ENCODE measurements at regions not wholly inside any gene's neighbourhood (a gene's known extent, or its start where the extent isn't known, plus 50 kb on each side); places are given as distances from the start of the nearest gene placed in this dataset.
"Not testable (repeated sequence)": the region's sequence is repeated elsewhere in the genome, so short reads cannot be mapped to it uniquely, and the experiment has no call there.

DNA sequence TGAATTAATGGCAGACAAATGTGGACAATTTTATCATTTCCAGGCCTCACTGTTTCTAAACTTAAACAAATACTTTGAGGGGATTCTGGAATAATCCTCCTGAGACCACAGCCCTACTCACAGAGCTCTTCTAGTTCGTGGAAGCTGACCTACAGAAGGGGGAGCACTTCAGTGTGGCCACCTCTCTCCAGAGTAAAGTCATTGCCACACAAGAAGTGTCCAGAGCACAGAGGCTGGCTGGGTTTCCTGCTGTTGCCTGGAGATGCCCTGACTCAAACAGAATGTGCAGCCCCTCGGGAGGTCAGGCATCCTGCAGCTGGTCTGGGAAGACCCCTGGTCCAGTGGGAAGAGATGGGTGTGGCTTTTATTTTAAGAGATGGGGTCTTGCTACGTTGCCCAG, 110.9 kb downstream of the QRSL1 start:
- DNase-seq, result no peak

DNA sequence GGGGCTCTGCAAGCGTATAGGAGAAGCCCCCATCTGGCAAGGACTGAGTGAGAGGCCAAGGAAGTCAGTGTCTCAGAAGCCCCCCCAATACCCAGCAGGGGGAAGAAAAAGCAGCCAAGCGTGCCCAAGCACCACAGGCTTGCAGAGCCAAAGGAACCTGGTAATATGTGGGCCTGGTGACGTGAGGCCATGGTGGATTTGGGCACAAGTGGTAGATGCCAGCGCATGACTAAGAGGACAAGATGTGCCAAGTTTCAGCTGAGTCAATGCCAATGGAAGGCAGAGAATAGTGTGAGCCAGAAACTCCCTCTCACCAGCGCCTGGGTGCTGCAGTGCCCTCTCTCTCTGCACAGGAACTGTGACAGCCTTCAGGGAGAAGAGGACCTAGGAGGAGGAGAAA, 110.0 kb downstream of the QRSL1 start:
- no peak for DNase-seq

DNA sequence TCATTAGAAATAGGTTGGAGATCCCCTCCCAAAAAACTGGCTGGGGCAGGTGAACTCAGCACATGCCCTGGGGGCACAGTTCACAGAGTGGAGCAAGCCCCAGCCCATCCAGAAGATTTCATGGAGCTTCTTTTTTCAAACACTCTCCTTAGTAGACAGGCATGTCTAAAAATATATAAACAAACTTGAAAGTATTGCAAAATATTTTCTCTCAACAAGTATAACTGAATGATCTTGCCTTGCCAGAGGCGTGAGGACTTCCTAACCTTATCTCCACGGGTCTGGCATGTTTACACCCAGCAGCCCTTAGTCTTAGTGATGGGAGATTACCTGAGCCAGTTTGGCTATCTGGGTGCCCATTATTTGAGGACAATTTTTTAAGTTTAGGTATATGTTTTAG, 107.1 kb downstream of the QRSL1 start:
- DNase-seq, result no peak

DNA sequence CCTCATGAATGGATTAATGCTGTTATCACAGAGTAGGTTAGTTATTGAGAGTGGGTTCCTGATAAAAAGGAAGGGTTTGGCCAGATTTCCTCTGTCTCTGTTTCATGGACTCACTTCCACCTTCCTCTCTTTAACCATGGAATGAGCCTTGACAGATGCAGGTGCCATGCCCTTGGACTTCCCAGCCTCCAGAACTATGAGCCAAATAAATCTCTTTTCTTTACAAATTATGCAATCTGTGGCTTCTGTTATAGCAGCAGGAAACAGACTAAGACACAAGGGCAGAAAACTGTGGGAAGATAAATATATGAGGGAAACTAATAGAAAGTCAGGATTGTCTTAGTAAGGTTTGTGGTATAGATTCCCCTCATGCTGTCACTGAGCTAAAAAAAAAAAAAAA, 106.5 kb downstream of the QRSL1 start:
- DNase-seq, result no peak

DNA sequence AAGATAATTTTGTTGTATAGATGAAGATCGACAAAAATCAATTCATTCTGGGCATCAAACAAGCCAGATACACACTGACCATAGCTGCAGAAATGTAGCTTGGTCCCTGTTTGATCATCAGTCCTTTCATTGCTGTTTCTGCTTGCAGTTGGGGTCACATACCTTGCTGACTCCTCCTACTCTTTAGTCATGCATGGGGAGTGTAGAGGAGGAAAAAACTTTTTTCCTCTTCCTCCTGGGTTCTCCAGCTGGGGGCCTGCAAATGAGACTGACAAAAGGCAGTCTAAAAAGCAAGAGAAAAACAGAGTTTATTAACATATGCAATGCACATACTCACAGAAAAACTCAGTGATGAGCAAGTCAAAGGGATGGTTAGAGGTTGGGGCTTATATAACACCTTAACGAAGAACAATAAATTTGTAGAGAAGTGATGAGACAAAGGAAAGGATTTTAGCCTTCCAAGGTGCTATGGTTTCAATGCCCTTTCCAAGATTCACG, 105.8 kb downstream of the QRSL1 start:
- DNase-seq, result no peak

GRCh38 chr6:106733386-106733785, 104.0 kb downstream of the QRSL1 start:
- DNase-seq, result no peak

GRCh38 chr6:106732376-106732940, 103.1 kb downstream of the QRSL1 start:
- no peak for DNase-seq

- no peak for DNase-seq
Measured at GRCh38 chr6:106731843-106732160, 102.4 kb downstream of the QRSL1 start.

DNA sequence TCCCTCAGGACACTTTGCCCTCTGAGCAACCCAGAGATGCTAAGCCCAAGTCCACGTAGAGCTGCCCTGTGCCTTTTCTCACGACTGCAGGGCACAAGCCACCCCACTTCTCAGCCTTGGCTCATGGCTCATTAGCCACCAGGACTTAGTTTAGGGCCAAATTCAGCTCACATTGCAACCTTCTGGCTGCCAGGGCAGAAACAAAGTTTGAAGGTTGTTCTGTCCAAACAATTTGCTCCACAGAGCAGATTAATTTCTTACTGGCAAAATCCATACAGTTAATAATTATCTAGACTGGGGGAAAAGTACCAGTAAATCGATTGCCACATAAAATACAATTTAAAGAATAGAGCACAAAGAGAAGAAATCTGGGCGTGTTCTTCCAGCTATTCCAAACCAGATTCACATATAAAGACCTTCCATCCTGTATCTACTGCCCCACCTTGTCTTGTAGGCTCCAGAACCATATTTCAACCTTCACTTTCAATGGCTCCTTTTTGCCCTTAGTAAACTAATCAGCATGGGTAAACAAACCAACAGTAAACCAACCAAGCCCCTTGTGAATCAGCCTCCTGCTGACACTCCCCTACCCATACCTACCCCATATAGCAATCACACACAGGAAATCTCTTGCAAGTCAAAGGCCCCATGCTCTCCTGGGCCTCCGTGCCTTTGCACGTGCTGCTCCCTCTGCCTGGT, 101.9 kb downstream of the QRSL1 start:
- no peak for DNase-seq

GRCh38 chr6:106730718-106731117, 101.3 kb downstream of the QRSL1 start:
- no peak for DNase-seq

DNA sequence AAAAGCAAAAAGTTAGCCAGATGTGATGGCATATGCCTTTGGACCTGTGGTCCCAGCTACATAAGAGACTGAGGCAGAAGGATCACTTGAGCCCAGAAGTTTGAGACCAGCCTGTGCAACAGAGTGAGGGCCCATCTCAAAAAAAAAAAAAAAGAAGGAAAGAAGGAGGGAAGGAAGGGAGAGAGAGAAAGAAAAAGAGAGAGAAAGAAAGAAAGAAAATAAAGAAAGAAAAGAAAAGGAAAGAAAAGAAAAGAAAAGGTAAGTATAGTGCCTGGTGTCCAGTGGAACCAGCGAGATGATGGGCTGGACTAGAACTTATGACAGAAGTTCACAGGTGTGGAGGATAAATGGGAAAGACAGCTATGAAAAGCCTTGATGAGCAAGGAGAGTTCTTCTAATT, 100.9 kb downstream of the QRSL1 start:
- no peak for DNase-seq

- no peak for DNase-seq
Measured at GRCh38 chr6:106729841-106730240, 100.5 kb downstream of the QRSL1 start.

DNA sequence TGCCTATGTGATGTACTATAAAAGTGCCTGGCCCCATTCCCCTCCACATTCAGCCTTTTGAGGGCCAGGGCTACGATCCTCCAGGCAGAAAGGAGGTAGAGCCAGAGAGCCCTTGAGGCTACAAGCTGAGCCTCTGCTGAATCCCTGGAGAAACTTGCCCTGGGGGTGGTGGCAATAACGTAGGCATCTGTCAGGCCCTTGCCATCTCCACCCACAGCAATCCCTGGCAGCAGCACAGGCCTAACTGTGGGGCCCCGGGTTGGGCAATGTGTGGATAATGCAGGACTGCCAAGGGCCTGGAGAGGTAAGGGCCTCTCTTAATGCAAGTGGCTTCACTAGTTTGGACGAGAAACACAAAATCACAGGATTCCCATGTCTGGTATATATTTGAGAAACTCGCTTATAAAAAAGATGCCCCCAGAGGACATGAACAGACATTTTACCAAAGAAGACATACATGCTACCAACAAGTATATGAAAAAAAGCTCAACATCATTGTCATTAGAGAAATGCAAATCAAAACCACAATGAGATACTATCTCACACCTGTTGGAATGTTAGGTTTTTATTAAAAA, 99.0 kb downstream of the QRSL1 start:
- no peak for DNase-seq

DNA sequence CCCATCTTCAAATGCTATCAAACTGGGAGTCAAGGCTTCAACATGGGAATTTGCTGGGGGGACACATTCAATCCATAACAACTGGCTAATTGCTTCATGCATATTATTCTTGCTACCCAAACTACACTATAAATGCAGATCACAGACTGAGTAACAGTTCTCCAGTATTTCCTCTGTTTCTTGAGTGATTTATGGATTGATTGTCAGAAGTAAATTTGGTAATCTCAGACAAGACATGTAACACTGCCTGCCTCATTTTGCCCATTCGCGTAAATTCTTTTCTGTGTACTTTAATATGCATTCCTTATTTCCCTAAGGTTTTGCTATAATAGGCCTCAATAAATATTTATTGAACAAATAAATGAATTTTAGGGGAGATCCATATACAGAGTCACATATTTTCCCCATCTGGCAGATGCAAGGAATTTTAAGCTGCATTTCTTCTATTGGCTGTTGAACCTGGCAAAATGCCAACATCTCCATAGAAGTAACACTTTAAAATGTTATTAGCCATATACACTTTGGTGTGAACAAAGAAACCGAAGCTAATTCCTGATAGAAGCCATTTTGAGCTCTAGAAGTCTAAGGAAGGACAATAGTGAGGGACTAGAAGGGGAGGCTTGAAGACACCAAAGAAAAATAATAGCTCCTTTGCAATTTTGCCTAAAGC, 98.2 kb downstream of the QRSL1 start:
- no peak for DNase-seq

DNA sequence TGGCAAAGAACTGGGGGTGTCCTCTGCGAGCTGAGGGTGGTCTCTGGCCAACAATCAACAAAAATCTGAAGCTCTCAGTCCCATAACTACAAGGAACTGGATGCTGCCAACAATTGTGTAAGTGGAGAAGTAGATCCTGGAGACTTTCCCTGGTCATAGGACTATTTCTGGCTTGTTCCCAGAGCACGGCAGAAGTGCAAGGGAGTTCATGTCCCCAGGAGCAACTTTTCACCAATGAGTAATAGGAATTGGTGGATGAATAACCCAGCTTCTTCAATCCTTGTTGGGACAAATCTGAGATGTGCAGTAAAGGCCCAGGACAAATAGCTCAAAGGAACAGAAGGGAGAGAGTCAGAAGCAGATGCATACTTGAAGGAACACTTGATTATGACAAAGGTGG, 95.5 kb downstream of the QRSL1 start:
- no peak for DNase-seq

DNA sequence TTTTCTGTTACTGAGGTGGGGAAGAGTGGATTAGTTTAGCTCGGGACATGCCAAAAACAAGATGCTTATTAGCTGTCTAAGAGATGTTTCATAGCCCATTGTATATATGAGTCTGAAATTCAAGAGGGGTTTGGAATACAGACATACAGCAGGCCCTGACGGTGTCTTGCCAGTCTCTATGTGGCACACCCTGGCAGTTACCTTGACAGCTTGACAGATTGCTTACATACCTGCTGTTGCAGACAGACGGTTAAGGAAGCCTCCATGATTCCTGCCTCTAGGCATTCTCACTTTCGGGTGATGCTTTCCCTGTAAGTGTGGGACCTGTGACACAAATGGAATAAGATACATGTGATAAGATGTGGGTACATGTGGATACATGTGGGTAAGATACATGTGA, 95.0 kb downstream of the QRSL1 start:
- no peak for DNase-seq

- DNase-seq, result not testable (repeated sequence)
Measured at GRCh38 chr6:106723419-106723818, 94.0 kb downstream of the QRSL1 start.

DNA sequence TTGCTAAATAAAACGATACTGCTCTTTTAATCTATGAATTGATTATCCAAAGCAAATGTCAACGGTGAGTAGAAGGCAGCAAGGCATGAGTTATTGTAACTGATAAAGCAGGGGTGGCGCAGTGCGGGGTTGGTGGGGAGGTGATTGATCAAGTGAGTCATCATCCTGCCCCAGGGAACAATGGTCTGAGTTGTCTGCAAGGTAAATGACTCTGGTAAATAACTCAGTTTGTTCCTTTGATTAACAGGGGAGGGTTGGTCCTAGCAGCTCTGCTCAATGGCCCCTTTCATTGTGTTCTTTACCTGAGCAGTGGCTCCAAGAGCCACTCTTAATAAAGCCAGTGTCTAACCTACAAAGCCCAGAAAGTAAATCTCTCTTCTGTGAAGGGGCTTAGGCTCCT, 91.8 kb downstream of the QRSL1 start:
- not testable (repeated sequence) for DNase-seq

Measured in SW 1271 (cell line).